Breast epithelium (tissue), 3 donors: ENCODE measurements at regions not wholly inside any gene's neighbourhood (a gene's known extent, or its start where the extent isn't known, plus 50 kb on each side); places are given as distances from the start of the nearest gene placed in this dataset.

Experiments
- CTCF ChIP-seq, 3 donors: fragments of 450-650 bp; IDR thresholded peaks; one replicate each; pipeline ENCODE4 v1.5.1; 2016 to 2017; ENCODE audit warnings: antibody characterized with exemption in 3 of 3, mild to moderate bottlenecking in 3 of 3, moderate library complexity in 3 of 3
- POLR2A ChIP-seq: fragments of 450-650 bp; IDR thresholded peaks from one replicate; pipeline ENCODE4 v1.6.1; 2016; ENCODE audit warnings: antibody characterized with exemption, mild to moderate bottlenecking, moderate library complexity
- POLR2AphosphoS5 ChIP-seq, 3 donors: sonication (generic); formaldehyde crosslinking; IDR thresholded peaks; one replicate each; pipeline ENCODE4 v1.6.1; 2017; ENCODE audit warnings: antibody characterized with exemption in 3 of 3

GRCh38 chr5:56751572-56752313 is 63.6 kb upstream of the MAP3K1 start:
- TF ChIP-seq CTCF (IDR thresholded peaks at IDR 0.05) (no peak), POLR2A (no peak), POLR2AphosphoS5 (IDR thresholded peaks at IDR 0.05) (no peak)
